ENCODE measurements at regions not wholly inside any gene's neighbourhood (a gene's known extent, or its start where the extent isn't known, plus 50 kb on each side); places are given as distances from the start of the nearest gene placed in this dataset.

DNA sequence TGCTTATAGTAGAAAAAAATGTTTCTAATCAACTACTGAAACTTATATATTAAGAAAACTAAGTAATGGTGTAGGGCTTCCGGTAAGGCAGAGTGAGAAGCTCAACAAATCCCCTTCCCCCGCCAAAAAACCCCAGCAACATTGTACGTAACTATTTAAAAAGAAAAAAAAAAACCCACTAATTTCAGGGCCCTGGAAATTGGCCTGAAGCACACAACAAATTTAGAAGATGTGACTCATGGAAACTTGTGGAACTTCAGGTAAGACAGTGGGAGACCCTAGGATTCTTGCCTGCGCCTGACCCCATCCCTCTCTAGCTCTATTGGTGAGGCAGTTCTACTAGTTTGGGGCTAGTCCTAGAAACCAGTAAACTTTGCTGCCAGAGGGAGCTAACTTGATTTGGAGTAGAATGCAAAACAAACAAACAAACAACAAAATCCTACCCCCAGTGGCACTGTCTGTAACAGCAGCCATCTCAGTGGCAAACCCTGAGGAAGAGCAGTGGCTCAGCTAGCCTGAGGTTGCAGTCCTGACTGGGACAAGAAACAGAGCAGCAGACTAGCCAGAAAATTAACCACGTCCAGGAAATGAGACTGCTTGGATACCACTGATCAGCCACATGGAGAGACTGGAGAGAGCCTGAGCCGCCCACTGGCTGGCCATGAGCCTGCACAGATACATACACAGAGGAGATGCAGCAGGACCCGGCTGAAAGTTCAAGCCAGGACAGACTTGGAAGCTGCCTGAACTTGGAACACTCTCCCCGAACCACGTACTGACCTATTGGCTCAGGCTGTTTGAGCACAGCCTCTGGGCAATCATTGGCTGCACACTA lies 135.1 kb downstream of the TBXT start:
- intact Hi-C loops (cut with DNase I; ENCODE audit: low total_unique reads) = no loop called here
- peak; percentile 33 to 69 for DNase-seq
- no peak for TF ChIP-seq POLR2A (IDR thresholded peaks at IDR 0.05)
- TF ChIP-seq, protein P1, sequence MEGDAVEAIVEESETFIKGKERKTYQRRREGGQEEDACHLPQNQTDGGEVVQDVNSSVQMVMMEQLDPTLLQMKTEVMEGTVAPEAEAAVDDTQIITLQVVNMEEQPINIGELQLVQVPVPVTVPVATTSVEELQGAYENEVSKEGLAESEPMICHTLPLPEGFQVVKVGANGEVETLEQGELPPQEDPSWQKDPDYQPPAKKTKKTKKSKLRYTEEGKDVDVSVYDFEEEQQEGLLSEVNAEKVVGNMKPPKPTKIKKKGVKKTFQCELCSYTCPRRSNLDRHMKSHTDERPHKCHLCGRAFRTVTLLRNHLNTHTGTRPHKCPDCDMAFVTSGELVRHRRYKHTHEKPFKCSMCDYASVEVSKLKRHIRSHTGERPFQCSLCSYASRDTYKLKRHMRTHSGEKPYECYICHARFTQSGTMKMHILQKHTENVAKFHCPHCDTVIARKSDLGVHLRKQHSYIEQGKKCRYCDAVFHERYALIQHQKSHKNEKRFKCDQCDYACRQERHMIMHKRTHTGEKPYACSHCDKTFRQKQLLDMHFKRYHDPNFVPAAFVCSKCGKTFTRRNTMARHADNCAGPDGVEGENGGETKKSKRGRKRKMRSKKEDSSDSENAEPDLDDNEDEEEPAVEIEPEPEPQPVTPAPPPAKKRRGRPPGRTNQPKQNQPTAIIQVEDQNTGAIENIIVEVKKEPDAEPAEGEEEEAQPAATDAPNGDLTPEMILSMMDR (IDR thresholded peaks at IDR 0.05) = peak in 1 of 4 experiments; percentile 4
- Histone ChIP-seq H3K27me3 (no peaks in the 10 kb centered on the region), H3K36me3 (no peaks in the 10 kb centered on the region), H3K4me1 (no peaks in the 10 kb centered on the region), H3K4me3 (no peak overlapping the region), H3K9me3 (no peaks in the 10 kb centered on the region), H3K27ac (no peak overlapping the region)

DNA sequence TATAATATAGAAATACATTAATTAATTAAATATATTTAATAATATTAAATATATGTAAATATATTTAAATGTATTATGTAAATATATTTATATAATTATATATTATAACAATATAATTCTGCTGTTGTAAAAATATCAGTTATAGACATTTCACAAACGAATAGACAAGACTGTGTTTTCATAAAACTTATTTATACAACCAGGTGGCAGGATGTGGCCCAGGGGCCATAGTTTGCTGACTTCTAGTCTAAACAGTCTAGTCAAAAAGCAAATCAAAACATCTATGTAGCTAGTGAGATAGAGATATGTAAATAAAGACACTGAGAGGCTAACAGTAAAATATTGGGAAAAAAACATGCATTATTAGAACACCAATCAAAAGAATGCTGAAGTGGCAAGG lies 136.4 kb downstream of the TBXT start:
- no peaks in the 10 kb centered on the region for H3K9me3 ChIP-seq

DNA sequence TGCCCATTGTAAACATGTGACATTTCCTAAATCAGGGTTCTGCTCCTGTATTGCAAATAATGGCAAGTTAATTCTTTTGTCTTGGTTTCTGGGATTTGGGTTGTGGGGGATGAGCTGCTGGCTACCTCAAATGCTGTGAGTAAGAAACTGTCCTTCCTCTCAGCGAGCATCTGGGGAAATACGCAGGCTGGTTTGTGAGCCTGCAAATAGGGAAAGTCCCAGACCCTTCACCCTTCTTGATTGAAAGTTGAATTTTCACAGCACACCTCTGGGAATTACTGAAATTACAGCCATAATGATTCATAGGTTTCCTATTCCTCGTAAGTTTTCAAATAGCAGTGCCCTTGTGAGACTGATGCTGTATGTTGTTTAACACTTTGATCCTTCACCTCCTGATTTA lies 138.1 kb downstream of the TBXT start:
- Histone ChIP-seq H3K4me1 (no peaks in the 10 kb centered on the region), H3K27ac (no peak overlapping the region), H3K36me3 (no peaks in the 10 kb centered on the region), H3K9me3 (no peaks in the 10 kb centered on the region), H3K4me3 (no peak overlapping the region), H3K27me3 (no peaks in the 10 kb centered on the region)
- intact Hi-C loops (cut with DNase I; ENCODE audit: low total_unique reads) = no loop called here
- DNase-seq = no peak
- TF ChIP-seq, protein P1 (IDR thresholded peaks at IDR 0.05) = no peak
- TF ChIP-seq POLR2A (IDR thresholded peaks at IDR 0.05) = no peak

More for the DNA sequence above, 136.4 kb downstream of the TBXT start:
- Histone ChIP-seq H3K4me3 (no peak overlapping the region), H3K4me1 (no peaks in the 10 kb centered on the region), H3K27me3 (no peaks in the 10 kb centered on the region), H3K27ac (no peak overlapping the region), H3K36me3 (no peaks in the 10 kb centered on the region)
- TF ChIP-seq POLR2A (IDR thresholded peaks at IDR 0.05) = no peak
- TF ChIP-seq, protein P1 (IDR thresholded peaks at IDR 0.05) = no peak
- no peak for DNase-seq
- intact Hi-C loops (cut with DNase I; ENCODE audit: low total_unique reads) = no loop called here

DNA sequence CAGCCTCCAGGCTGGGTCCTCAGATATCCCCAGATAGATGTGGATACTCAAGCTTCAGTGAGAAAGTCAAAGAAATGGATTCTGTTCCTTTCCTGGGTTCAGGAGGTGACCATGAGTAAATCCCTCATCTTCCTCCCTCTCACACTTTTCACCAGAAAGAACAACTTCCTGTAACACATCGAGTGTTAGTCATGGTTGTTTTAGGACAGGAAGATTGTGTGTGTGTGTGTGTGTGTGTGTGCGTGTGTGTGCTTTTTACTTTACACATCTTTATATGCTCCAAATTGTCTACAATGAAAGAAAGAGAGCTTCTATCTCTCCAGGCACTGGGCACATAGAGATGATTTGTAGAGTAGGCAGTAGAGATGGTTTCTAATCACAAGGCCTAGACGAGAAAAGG lies 139.9 kb downstream of the TBXT start:
- TF ChIP-seq POLR2A (IDR thresholded peaks at IDR 0.05) = no peak
- TF ChIP-seq, protein P1 (IDR thresholded peaks at IDR 0.05) = no peak
- no peaks in the 10 kb centered on the region for H3K4me1 ChIP-seq
- no peaks in the 10 kb centered on the region for H3K27me3 ChIP-seq
- H3K36me3 ChIP-seq = no peaks in the 10 kb centered on the region
- no peak for DNase-seq
- intact Hi-C loops (cut with DNase I; ENCODE audit: low total_unique reads) = no loop called here
- no peak overlapping the region for H3K27ac ChIP-seq
- H3K4me3 ChIP-seq = no peak overlapping the region
- no peaks in the 10 kb centered on the region for H3K9me3 ChIP-seq

DNA sequence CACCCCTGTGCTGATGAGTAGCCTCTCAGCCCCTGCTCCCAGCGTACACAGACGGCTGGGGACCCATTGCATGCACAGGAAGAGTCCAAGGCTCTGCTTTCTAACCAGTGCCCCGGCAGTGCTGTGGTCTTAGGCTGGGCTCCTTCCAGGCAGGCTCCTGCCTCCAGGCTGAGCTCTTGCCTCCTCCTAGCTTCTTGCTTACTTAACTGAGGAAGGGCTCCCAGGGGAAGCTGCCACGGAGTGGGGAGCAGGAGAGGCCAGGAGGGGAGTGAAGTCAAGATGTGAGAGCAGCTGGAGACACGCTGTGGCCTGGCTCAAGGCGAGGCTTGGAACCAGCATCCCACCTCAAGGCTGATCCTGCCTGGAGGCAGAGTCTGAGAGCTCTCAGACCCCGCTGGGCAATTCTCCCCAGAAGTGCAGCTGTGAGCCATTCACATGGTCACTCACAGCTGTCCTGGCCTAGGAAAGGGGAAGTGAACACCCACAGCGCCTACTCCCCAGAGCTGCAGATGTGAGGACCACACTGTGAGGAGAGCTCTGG lies 141.0 kb downstream of the TBXT start:
- intact Hi-C loops (cut with DNase I; ENCODE audit: low total_unique reads) = no loop called here

More for the DNA sequence above, 141.0 kb downstream of the TBXT start:
- Histone ChIP-seq H3K36me3 (no peaks in the 10 kb centered on the region), H3K9me3 (no peaks in the 10 kb centered on the region), H3K4me3 (no peak overlapping the region), H3K27me3 (no peaks in the 10 kb centered on the region), H3K4me1 (no peaks in the 10 kb centered on the region), H3K27ac (no peak overlapping the region)
- DNase-seq = no peak
- no peak for TF ChIP-seq POLR2A (IDR thresholded peaks at IDR 0.05)
- TF ChIP-seq, protein P1 (IDR thresholded peaks at IDR 0.05) = no peak

All from uterus (tissue), 3 donors.